SH-SY5Y (cell line): ENCODE measurements at regions not wholly inside any gene's neighbourhood (a gene's known extent, or its start where the extent isn't known, plus 50 kb on each side); places are given as distances from the start of the nearest gene placed in this dataset.

Experiments used
- GATA2 ChIP-seq: IDR thresholded peaks from 2 replicates; pipeline ENCODE4 v1.6.1; 2011; ENCODE audit warnings: mild to moderate bottlenecking, low read depth, low read length
- GATA3 ChIP-seq: IDR thresholded peaks from 2 replicates; pipeline ENCODE4 v1.6.1; 2011; ENCODE audit warnings: low read depth, mild to moderate bottlenecking, low read length, moderate library complexity

- TF ChIP-seq GATA2 (no peak), GATA3 (no peak)
These were observed 50.8 kb upstream of the ECHDC3 start for GRCh38 chr10:11691319-11691755.
